DMS153 treated with DMSO at 0.1 percent for 48 hours (cell line): ENCODE measurements at regions not wholly inside any gene's neighbourhood (a gene's known extent, or its start where the extent isn't known, plus 50 kb on each side); places are given as distances from the start of the nearest gene placed in this dataset.

Experiments
- DNase-seq: peaks from one replicate; lab custom pipeline; 2025; ENCODE audit not compliant: unreplicated experiment; lab: John Stamatoyannopoulos, UW

DNA sequence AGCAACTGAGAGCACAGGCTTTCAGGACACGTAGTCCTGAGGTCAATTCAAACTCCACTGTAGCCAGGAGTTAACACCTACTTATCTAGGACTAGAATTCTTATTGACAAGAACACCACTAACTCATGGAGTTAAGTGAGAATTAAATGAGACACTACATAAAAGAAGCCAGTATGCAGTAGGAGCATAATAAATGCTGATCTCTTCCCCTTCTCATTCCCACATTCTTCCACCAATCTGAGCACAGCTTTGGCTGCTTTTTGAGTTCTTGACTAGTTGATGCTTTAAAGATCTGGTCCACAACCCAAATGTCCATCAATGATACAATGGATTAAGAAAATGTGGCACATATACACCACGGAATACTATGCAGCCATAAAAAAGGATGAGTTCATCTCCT lies 55.2 kb downstream of the TTC32 start:
- no peak for DNase-seq

DNA sequence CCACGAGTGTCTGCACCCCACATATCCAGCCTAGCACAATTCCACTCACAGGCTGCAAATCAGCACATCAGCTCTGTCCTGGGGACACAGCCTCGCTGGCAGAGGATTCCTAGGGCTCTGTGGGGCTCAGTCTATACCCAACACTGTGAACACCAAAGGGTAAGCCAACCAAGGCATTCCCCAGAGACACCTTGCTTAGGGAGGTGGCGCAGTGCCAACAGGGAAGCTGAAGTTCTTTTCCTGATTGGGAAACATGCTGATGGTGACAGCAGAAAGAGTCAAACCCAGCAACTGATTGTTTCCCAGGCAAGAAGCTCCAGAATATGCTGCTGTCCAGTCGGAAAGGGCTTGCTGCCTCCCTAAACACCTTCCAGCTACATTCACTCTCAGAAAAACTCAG lies 55.8 kb downstream of the TTC32 start:
- DNase-seq: no peak

GRCh38 chr2:19845323-19845920 lies 56.4 kb downstream of the TTC32 start:
- DNase-seq: no peak

- DNase-seq: no peak
These were observed 57.0 kb downstream of the TTC32 start for GRCh38 chr2:19844750-19845149.

GRCh38 chr2:19843992-19844515 lies 57.7 kb downstream of the TTC32 start:
- DNase-seq: no peak

GRCh38 chr2:19841918-19842693 lies 59.7 kb downstream of the TTC32 start:
- DNase-seq: no peak

DNA sequence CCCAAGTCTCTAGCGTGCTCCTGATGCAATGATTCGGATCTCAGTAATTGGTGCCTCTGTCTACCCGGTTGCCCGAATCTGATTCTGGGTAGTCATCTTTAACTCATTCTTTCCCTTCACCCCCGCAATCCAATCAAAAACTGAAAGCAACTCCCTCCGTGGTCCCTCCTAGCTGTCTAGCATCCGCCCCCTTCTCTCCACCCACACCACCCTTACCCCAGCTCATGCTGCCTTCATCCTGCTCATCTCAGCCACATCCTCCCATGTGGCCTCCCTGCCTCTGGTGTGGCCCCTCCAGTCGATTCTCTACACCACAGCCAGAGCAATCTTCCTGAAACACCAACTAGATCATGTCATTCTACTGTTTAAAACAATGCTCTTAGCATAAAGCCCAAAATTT lies 62.3 kb downstream of the TTC32 start:
- no peak for DNase-seq

DNA sequence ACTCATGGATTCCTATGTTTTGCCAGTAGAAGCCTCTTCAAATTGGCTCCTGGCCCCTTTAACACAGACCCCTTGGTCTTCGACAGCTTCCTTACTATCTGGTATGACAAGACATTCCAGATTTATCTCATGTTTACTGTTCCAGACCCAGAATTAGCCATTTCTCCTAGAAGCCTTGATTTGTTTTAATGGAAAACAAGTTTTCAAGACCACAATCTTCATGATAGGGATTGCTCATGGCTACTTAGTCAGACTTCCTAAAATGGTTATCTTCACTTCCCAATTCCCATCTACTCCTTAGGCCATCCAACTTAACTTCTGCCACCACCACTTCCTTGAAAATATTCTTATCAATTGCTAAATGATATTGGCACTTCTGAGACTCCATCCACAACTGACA lies 63.2 kb downstream of the TTC32 start:
- DNase-seq: no peak

DNA sequence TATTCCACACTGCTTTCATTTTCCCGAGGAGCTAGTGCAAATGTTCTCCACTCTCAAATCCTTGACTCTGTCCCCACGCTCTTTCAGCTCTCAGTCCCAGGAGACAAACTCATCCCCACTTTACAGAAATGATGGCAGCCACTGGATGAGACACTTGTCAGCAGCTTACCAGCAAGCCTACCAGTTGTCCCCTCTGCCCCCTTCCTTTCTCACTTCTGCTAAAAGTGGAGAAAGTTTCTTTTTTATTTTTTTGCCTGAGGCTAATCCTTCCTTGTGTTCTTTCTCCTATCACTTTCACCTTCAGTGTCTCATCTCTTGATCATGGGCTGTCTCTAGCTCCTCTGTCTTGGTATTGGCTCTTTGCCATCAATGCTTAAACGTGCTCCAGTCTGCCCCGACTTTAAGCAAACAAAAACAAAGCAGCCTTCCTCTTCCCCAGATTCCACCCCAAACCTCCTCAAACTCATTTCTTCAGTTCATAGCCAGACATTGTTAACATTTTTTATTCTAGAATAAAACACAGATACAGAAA lies 64.5 kb downstream of the TTC32 start:
- no peak for DNase-seq

- no peak for DNase-seq
These were observed 66.0 kb downstream of the TTC32 start for GRCh38 chr2:19835781-19836281.

- no peak for DNase-seq
These were observed 67.8 kb downstream of the TTC32 start for GRCh38 chr2:19833978-19834377.

DNA sequence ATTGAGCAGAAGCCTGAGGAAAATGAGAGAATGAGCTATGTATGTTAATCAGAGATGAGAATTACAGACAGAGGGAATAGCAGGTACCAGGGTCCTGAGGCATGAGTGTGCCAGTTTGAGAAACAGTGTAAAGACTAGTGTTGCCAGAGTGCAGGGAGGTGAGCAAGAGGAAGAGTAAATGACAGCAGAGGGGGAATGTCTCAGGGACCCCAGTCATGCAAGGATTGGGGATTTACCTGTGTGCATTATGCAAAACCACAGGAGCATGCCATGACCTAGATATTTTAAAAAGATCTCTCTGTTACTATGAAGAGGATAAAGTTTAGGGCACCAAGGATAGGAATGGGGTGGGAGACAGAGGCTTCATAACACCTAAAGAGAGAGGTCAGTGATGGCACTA lies 72.1 kb downstream of the TTC32 start:
- DNase-seq: no peak

DNA sequence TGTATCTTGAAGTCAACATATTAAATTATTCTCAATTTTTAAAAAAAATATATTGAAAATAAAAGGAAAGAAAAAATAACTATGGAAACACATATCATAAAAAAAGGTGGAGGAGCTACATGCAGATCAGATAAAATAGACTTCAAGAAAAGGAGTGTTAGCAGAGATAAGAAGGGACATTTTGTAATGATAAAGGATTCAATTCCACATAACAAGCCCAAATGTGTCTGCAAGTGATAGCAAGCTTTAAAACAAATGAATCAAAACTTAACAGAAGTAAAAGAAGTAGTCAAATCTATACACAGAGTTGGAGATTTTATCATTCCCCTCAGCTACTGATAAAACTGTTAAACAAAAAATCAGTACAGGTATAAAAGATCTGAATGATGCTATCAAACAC lies 74.9 kb downstream of the TTC32 start:
- no peak for DNase-seq

DNA sequence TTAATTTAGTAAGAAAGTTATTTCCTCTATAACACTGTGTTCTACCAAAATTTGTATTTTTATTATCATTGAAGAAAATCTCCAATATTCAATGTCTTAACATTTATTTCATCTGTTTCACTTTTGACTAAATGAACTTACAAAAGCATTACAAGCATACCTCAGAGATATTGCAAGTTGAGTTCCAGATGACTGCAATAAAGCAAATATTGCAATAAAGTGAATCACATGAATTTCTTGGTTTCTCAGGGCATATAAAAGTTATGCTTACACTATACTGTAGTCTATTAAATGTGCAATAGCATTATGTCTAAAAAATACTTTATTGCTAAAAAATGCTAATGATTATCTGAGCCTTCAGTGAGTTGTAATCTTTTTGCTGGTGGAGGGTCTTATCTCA lies 78.3 kb downstream of the TTC32 start:
- DNase-seq: no peak

GRCh38 chr2:19819097-19820065 lies 82.4 kb downstream of the TTC32 start:
- no peak for DNase-seq

GRCh38 chr2:19818543-19818942 lies 83.2 kb downstream of the TTC32 start:
- DNase-seq: no peak

DNA sequence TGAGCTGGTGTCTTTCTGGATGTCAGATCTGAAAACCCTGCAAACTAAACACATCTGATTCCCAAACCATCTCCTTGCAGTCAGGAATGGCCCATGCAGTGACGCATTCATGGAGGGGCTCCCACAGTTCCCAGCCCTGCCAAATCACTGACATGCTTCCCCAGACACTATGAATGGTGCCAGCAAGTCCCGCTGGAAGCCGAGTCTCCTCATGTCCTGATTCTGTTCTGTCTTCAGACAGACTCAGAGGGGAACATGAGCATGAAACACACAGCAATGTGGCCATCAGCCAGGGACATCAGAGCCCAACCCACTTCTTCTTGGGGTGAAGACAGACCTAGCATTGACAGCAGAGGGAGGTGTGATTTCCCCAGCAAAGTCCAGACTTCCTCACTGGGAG lies 83.7 kb downstream of the TTC32 start:
- DNase-seq: no peak

GRCh38 chr2:19815746-19816145 lies 86.0 kb downstream of the TTC32 start:
- no peak for DNase-seq

DNA sequence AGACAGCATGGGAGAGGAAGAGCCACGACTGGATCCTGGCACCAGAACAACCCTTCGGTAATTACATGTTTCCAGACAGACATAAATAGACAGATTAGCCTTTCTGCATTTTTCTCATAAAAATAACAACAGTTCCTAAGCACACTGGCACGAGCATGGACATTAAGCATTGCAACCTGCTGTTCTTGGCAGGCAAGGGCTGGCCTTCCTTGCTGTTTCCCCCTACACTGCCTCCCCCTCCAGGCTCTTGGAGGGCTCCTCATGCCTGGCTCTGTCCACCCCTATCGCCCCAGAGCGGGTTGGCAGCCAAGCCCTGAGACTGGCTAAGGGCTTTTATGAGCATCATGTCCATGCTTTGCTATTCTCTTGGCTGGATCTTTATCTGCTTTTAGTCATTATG lies 89.6 kb downstream of the TTC32 start:
- DNase-seq: no peak

- no peak for DNase-seq
These were observed 90.6 kb downstream of the TTC32 start for GRCh38 chr2:19811186-19811585.

GRCh38 chr2:19810637-19811036 lies 91.1 kb downstream of the TTC32 start:
- DNase-seq: no peak
